A673 (cell line): ENCODE measurements at regions not wholly inside any gene's neighbourhood (a gene's known extent, or its start where the extent isn't known, plus 50 kb on each side); places are given as distances from the start of the nearest gene placed in this dataset.

Source experiments
- EZH2 ChIP-seq: fragments of 200-600 bp; sonication (generic); IDR thresholded peaks from 2 replicates; pipeline ENCODE4 v1.6.1; 2017; ENCODE audit warnings: borderline replicate concordance, low read depth, mild to moderate bottlenecking, mixed read lengths, antibody characterized with exemption, low read length; ENCODE audit not compliant: poor library complexity, severe bottlenecking
- TF ChIP-seq, protein P1 (sequence below): fragments of 300-800, 200-600 bp; sonication (generic); conservative IDR thresholded peaks from 2 replicates; pipeline ENCODE4 v1.5.1; 2017; ENCODE audit warnings: low read depth, mild to moderate bottlenecking, antibody characterized with exemption, low read length, moderate library complexity, mixed read lengths

DNA sequence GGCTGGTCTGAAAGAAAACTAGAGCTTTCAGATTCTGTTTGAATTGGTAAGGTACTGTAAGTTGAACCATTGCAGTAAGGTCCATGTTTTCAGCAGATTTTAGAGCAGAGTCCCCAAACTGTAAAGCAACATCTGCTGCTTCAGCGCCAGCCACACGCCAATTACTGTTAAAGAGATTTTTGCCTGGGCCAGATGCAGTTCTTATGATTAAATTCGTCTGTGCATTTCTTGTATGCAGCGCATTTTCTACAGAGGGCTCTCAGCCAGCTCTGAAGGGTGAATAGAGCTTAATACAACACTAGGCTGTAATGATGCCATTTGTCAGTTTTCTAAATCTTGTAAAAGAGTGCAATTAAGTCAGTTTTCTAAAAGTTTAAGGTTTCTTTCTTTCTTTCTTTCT, 246.3 kb downstream of the COX7C start:
- TF ChIP-seq, protein P1, sequence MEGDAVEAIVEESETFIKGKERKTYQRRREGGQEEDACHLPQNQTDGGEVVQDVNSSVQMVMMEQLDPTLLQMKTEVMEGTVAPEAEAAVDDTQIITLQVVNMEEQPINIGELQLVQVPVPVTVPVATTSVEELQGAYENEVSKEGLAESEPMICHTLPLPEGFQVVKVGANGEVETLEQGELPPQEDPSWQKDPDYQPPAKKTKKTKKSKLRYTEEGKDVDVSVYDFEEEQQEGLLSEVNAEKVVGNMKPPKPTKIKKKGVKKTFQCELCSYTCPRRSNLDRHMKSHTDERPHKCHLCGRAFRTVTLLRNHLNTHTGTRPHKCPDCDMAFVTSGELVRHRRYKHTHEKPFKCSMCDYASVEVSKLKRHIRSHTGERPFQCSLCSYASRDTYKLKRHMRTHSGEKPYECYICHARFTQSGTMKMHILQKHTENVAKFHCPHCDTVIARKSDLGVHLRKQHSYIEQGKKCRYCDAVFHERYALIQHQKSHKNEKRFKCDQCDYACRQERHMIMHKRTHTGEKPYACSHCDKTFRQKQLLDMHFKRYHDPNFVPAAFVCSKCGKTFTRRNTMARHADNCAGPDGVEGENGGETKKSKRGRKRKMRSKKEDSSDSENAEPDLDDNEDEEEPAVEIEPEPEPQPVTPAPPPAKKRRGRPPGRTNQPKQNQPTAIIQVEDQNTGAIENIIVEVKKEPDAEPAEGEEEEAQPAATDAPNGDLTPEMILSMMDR = no peak
- no peak for TF ChIP-seq EZH2
